ENCODE measurements at regions not wholly inside any gene's neighbourhood (a gene's known extent, or its start where the extent isn't known, plus 50 kb on each side); places are given as distances from the start of the nearest gene placed in this dataset.

DNA sequence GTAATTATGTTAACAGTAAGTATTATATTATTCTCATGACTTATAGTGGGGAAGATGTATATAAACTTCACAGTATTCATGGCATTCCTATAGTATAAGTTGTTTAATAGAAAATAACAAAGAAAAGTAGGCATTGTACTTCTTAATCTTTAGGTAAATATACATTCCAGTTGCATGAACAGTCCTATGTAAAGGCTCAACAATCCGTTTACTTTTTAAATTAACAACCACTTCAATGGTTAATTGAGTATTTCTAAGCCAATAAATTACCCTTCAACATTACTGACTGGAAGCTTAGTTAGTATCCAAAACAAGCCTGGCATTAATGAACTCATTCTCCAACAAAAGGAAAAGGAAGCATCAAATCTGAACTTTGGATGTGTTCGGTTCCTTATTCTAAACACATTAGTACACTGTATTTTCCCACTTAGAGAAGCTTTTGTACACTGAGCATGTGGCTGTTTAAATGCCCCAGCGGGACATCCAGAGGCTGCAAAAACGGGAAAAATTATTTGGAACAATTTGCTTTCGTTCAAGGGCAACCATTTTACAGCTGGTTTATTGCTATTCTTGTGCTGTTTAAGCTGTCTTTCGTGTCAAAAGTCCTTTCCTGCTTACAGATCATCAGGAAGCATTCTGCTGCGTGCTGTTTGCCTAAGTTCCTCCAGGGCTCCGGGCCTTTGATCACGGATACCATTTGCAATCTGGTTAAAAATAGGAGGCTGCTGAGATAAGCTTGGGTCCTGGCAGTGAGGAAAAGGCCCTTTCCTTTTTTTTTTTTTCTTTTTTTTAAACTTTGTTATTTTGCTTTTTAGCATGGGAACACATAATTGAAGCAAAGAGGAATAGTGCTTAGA lies 460.3 kb downstream of the SPRY1 start:
- TF ChIP-seq, protein P1, sequence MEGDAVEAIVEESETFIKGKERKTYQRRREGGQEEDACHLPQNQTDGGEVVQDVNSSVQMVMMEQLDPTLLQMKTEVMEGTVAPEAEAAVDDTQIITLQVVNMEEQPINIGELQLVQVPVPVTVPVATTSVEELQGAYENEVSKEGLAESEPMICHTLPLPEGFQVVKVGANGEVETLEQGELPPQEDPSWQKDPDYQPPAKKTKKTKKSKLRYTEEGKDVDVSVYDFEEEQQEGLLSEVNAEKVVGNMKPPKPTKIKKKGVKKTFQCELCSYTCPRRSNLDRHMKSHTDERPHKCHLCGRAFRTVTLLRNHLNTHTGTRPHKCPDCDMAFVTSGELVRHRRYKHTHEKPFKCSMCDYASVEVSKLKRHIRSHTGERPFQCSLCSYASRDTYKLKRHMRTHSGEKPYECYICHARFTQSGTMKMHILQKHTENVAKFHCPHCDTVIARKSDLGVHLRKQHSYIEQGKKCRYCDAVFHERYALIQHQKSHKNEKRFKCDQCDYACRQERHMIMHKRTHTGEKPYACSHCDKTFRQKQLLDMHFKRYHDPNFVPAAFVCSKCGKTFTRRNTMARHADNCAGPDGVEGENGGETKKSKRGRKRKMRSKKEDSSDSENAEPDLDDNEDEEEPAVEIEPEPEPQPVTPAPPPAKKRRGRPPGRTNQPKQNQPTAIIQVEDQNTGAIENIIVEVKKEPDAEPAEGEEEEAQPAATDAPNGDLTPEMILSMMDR (IDR thresholded peaks at IDR 0.05 in 8 of 11, conservative IDR thresholded peaks at IDR 0.05 in 3 of 11) = peak in 6 of 11 experiments; percentile 14 to 54 (median 42)
- peak in 1 of 3 donors; percentile 71 for TF ChIP-seq POLR2AphosphoS5 (IDR thresholded peaks at IDR 0.05)
